ENCODE measurements at regions not wholly inside any gene's neighbourhood (a gene's known extent, or its start where the extent isn't known, plus 50 kb on each side); places are given as distances from the start of the nearest gene placed in this dataset.
"Not testable (repeated sequence)": the region's sequence is repeated elsewhere in the genome, so short reads cannot be mapped to it uniquely, and the experiment has no call there.

DNA sequence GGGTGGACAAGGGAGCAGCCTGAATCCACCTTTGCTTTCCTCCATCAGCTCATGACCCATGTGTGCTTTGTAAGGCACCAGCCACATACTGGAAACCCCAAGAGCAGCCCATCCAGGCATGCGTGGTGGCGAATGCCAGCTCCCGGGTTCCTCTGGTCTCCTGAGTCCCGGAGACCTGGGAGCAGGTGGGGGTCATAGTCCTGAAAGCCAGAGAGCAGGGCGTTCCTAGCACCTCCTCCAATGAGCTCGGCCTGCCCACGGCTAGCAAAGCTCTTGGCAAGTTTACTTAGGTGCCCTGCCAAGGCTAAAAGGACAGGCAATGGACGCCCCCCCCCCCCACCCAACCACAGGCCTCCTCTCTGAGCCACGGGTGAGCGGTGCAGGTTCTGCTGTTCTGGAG, 3960.2 kb upstream of the TPTE start:
- H3K4me3 Mint-ChIP-seq; H3K9me3 Mint-ChIP-seq; H3K27ac Mint-ChIP-seq; intact Hi-C loops (cut with micrococcal nuclease); H3K36me3 Mint-ChIP-seq (ENCODE audit: low read depth); H3K27me3 Mint-ChIP-seq; H3K4me1 Mint-ChIP-seq (ENCODE audit: low read depth): not testable (repeated sequence)

DNA sequence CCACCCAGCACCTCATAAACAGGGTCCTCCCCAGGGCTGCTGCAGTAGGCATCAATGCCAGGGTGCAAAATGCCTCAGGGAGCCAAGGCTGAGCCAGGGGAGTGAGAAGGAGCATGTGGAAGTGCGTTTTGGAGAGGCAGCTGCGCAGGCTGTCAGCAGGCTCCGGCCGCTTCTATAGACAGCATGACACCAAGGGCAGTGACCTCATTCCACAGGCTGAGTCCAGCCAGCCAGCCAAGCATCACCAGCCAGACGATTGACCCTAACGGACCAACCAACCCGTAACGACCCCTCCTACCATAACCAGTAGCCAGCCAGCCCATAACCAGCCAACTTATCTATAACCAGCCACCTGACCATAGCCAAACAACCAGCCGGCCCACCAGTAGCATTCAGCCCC, 3959.8 kb upstream of the TPTE start:
- H3K27me3 Mint-ChIP-seq; H3K27ac Mint-ChIP-seq; intact Hi-C loops (cut with micrococcal nuclease); H3K36me3 Mint-ChIP-seq (ENCODE audit: low read depth); H3K4me1 Mint-ChIP-seq (ENCODE audit: low read depth); H3K9me3 Mint-ChIP-seq; H3K4me3 Mint-ChIP-seq: not testable (repeated sequence)

DNA sequence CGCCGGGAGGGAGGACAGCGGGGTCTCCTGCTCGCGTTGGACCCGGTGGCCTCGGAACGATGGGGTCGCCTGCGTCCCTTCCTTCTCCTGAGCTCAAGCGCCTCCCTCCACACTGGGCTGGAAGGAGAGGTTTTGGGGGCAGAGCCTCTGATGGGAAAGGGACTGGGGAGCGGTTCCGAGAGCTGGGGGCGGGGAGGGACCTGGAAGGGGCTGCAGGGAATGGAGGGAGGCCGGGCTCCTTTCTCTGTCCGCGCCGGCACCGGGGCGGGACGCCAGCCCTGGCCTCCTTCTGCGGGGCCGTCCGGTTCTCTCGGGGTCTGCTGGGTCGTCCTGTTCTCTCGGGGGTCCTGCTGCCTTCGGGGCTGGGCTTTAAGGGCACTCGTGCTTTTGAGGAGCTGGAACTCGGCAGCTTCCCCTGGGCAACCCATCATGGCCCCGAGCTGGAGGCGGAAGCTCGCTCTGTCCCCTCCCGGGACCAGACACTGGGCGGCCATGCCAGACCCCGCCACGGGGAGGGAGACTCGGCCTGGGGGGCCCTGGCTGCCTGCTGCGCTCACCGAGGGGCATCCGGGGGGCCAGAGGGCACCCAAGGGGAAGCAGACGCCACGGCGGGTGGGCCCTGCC, 3956.7 kb upstream of the TPTE start:
- H3K9me3 Mint-ChIP-seq; H3K4me1 Mint-ChIP-seq (ENCODE audit: low read depth); H3K27me3 Mint-ChIP-seq; intact Hi-C loops (cut with micrococcal nuclease); H3K4me3 Mint-ChIP-seq; H3K36me3 Mint-ChIP-seq (ENCODE audit: low read depth); H3K27ac Mint-ChIP-seq: not testable (repeated sequence)

DNA sequence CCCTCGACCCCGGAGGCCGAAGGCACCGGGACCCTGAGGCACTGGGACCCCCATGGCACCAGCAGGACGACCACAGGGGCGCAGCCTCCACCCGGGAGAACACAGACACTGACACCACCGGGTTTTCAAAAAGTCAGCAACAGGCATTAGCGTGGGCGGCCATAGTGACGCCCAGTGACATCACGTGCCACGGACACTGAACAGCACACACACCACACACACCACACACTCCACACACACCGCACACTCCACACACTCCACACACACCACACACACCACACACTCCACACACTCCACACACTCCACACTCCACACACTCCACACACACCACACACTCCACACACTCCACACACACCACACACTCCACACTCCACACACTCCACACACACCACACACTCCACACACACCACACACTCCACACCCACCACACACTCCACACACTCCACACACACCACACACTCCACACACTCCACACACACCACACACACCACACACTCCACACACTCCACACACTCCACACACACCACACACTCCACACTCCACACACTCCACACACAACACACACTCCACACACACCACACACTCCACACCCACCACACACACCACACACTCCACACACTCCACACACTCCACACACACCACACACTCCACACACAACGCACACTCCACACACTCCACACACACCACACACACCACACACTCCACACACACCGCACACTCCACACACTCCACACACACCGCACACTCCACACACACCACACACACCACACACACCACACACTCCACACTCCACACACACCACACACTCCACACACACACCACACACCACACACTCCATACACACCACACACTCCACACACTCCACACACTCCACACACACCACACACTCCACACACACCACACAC, 3955.9 kb upstream of the TPTE start:
- H3K4me1 Mint-ChIP-seq (ENCODE audit: low read depth); H3K36me3 Mint-ChIP-seq (ENCODE audit: low read depth); H3K27me3 Mint-ChIP-seq; H3K9me3 Mint-ChIP-seq; H3K27ac Mint-ChIP-seq; intact Hi-C loops (cut with micrococcal nuclease): not testable (repeated sequence)
- peak overlapping the region; percentile 6 for H3K4me3 Mint-ChIP-seq

DNA sequence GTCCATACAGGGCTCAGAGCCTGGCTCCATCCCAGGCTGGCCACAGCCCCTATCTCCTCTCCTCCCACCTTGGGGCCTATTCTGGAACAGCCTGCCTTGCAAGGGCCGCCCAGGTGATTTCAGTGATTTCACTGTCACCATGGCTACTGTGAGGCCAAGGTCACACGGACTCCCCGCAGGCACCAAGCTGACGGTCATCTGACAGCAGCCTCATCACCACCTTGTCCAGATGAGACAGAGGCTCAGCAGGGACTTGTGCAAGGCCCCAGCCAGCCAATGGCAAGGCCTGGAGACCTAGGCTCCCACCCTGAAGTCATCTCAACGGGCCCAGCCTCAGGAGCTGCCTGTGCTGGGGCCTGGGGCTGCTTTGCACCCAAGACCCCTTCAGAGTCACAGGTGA, 3953.8 kb upstream of the TPTE start:
- intact Hi-C loops (cut with micrococcal nuclease); H3K4me1 Mint-ChIP-seq (ENCODE audit: low read depth); H3K27me3 Mint-ChIP-seq; H3K4me3 Mint-ChIP-seq; H3K9me3 Mint-ChIP-seq; H3K36me3 Mint-ChIP-seq (ENCODE audit: low read depth); H3K27ac Mint-ChIP-seq: not testable (repeated sequence)

DNA sequence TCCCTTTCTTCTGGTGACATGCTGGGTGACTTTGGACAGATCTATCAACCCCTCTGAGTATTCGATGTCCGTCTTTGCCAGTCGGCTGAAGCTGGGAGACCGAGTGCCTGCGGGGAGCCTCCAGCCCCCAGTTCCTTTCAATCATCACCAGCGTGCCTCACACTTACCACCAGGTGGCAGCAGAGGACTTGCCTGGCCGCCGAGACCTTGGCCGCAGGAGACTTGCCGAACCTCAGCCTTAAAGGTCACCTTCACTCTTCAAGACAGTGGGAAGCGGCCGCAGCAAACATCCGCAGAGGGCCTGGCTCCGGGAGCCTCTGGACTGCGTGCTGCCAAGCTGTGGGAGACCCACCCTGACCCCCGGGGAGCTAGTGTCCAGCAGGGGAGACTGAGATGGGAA, 3952.2 kb upstream of the TPTE start:
- H3K4me3 Mint-ChIP-seq; H3K27me3 Mint-ChIP-seq; intact Hi-C loops (cut with micrococcal nuclease); H3K9me3 Mint-ChIP-seq; H3K27ac Mint-ChIP-seq; H3K4me1 Mint-ChIP-seq (ENCODE audit: low read depth); H3K36me3 Mint-ChIP-seq (ENCODE audit: low read depth): not testable (repeated sequence)

DNA sequence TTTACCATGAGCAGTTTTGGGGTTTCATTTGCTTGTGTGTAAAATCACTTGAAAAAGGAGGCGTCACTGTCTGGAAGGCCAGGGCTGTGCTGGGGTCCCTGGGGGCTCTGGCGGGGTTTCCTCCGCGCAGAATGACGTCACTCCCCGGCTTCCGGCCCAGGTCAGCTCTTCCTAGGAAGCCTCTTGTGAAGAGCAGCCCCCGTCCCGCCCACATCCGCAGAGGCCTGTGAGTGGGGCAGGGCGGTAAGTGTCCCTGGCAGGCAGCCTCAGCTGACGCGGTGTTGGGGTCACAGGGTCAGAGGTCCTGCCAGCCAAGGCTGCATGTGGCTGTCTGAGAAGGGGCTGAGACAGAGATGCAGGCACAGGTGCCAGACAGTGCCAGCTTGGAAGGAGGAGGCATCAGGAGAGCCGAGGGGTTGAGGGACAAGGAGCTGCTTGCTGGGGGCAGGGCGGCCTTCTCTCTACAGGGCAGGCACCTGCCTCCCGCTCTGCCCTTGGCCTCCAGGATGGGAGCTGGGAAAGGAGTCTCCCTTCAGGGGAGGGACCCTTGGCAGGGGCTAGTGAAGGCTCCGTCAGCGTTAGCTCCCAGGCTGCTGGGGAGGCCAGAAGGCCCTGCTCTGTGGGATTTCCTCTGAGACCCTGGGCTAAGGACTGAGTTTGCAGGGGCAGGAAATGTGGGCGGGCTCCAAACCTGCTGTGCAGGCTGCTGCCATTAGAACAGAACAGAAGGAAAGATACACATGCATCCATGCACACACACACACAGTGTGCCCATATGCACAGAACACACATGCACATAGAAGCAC, 3951.6 kb upstream of the TPTE start:
- H3K27me3 Mint-ChIP-seq; H3K36me3 Mint-ChIP-seq (ENCODE audit: low read depth); intact Hi-C loops (cut with micrococcal nuclease); H3K9me3 Mint-ChIP-seq; H3K4me1 Mint-ChIP-seq (ENCODE audit: low read depth); H3K27ac Mint-ChIP-seq; H3K4me3 Mint-ChIP-seq: not testable (repeated sequence)

DNA sequence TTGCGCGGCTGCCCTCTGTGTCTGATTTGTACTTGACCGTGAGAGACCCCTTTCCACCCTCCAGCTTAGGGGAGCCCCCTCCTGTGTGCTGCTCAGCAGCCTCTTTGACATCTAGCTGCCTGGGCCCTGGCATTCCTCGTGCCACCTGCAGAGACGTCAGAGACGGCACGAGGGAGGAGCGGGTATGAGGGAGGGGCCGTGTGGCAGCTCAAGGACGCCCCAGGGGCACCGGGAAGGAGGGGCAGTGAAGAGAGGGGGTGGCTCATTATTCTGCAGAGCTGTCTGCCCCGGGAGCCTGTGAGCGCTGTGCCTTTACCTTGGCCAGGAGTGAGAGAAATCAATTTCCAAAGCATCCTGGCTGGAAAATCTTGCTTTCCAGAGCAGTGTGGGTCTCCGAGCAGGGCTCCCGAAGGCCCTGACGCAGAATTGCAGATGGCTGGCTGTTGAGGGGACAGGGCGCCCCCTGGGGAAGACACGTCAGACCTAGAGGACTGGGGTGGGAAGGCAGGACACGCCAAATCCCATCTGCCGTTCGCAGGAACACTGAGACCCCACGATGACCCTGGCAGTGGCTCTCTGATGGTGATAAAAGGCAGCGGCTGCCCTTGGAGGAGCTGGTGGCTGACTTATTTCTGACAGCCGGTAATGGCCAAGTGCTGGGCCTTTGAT, 3950.5 kb upstream of the TPTE start:
- H3K36me3 Mint-ChIP-seq (ENCODE audit: low read depth); H3K27me3 Mint-ChIP-seq; H3K27ac Mint-ChIP-seq; H3K4me1 Mint-ChIP-seq (ENCODE audit: low read depth); H3K9me3 Mint-ChIP-seq; H3K4me3 Mint-ChIP-seq; intact Hi-C loops (cut with micrococcal nuclease): not testable (repeated sequence)

DNA sequence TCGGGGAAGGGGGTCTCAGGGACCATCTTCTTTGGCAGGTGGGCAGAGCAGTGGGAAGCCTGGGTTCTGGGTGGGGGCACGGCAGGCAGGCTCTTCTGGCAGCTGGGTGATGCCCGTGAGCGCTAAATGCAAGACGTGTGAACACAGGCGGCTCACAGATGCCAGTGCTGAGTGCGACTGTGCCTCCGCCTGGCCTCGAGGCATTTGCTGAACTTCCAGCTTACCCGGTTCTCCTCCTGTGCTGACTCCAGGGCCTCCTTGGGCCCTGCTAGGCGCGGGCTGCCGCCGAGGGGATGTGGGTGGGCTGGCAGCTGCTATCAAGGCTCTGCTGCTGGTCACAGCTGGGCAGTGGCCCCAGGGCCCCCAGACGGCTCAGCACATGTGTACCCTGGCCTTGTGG, 3947.8 kb upstream of the TPTE start:
- H3K27ac Mint-ChIP-seq; H3K4me1 Mint-ChIP-seq (ENCODE audit: low read depth); H3K27me3 Mint-ChIP-seq; intact Hi-C loops (cut with micrococcal nuclease); H3K9me3 Mint-ChIP-seq; H3K4me3 Mint-ChIP-seq; H3K36me3 Mint-ChIP-seq (ENCODE audit: low read depth): not testable (repeated sequence)

DNA sequence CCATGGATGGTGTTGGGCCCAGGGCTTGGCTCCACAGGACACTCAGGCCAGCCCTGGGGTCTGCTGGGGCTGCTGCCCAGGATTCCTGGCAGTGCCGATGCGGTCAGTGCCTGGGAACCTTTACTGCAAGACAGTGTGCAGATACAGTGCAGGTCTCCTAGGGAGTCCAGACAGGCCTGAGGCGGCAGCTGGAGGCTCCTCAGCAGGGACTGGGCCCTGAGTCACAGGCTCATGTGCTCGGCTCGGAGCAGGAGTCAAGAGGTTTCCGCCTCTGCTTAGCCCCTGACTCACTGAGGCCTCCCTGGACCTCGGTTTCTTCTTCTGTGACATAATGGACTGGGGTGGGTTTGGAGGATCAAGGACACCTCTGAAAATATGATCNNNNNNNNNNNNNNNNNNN, 3941.6 kb upstream of the TPTE start:
- intact Hi-C loops (cut with micrococcal nuclease); H3K27me3 Mint-ChIP-seq; H3K4me1 Mint-ChIP-seq (ENCODE audit: low read depth); H3K27ac Mint-ChIP-seq; H3K36me3 Mint-ChIP-seq (ENCODE audit: low read depth); H3K4me3 Mint-ChIP-seq; H3K9me3 Mint-ChIP-seq: not testable (repeated sequence)

All from dendritic cell treated with granulocyte-macrophage colony-stimulating factor and Interleukin-4, amounts not matched to agents 40 ng/mL and 50 ng/mL, for 4 days (primary cell).